GM12873 (cell line): ENCODE measurements at regions not wholly inside any gene's neighbourhood (a gene's known extent, or its start where the extent isn't known, plus 50 kb on each side); places are given as distances from the start of the nearest gene placed in this dataset.

Experiments used
- TF ChIP-seq, protein P1 (sequence below): IDR thresholded peaks from 2 replicates; pipeline ENCODE4 v1.5.1; 2012; ENCODE audit warnings: low read depth, mild to moderate bottlenecking, moderate library complexity, low read length, control low read depth; ENCODE audit not compliant: insufficient read depth; ENCODE audit errors: missing control alignments

DNA sequence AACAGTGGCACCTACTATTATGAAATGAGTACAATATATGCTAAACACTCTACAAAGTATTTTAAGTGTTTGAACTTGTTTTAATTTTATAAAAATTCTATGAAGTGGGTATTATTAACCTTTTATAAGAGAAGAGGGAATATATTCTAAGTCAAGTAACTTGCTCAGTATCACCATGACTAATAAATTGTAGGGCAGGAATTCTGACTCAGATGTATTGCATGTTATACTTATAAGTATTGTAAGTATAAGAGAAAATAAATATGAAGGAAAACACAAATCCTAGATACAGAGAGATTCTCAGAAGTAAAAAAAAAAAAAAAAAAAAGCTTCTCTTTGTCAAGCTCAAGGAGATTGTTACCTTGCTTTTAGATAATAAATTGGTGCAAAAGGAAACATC is 893.2 kb downstream of the SLC16A7 start:
- TF ChIP-seq, protein P1, sequence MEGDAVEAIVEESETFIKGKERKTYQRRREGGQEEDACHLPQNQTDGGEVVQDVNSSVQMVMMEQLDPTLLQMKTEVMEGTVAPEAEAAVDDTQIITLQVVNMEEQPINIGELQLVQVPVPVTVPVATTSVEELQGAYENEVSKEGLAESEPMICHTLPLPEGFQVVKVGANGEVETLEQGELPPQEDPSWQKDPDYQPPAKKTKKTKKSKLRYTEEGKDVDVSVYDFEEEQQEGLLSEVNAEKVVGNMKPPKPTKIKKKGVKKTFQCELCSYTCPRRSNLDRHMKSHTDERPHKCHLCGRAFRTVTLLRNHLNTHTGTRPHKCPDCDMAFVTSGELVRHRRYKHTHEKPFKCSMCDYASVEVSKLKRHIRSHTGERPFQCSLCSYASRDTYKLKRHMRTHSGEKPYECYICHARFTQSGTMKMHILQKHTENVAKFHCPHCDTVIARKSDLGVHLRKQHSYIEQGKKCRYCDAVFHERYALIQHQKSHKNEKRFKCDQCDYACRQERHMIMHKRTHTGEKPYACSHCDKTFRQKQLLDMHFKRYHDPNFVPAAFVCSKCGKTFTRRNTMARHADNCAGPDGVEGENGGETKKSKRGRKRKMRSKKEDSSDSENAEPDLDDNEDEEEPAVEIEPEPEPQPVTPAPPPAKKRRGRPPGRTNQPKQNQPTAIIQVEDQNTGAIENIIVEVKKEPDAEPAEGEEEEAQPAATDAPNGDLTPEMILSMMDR: no peak

DNA sequence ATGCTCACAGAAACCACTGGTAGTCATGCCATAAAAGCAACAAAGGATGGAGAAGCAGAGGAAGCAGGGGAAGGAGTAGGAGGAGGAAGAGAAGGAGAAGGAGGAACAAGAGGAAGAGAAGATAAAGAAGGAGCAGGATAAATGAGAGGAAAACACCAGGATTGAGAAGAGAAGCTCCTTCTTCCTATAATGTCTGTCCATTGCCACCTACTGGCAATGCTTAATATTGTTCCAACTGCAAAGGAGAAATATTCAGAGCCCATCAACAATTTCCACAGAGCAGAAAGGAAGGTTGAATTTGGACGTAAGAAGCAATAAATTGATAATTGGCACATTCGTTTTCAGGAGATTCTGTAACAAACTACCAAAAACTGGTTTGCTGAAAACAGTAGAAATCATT is 898.4 kb downstream of the SLC16A7 start:
- TF ChIP-seq, protein P1: peak; percentile 52

DNA sequence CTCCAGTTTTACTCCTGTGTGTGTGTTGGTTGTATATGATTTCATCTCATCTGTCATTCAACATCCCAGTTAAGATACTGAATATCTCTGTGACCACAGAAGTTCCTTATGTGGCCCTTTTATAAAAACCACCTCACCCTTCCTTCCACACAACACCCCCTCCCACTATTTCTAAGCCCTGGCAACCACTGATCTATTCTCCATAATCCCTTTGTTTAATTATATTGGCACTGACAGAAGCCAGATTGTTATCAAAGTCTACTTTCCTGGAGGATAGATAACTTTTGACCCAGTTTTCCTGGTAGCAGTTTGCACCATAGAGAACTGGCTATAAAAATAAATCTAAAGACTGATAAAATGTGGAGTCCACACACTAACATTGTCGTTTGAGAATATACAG is 902.8 kb downstream of the SLC16A7 start:
- TF ChIP-seq, protein P1: no peak

DNA sequence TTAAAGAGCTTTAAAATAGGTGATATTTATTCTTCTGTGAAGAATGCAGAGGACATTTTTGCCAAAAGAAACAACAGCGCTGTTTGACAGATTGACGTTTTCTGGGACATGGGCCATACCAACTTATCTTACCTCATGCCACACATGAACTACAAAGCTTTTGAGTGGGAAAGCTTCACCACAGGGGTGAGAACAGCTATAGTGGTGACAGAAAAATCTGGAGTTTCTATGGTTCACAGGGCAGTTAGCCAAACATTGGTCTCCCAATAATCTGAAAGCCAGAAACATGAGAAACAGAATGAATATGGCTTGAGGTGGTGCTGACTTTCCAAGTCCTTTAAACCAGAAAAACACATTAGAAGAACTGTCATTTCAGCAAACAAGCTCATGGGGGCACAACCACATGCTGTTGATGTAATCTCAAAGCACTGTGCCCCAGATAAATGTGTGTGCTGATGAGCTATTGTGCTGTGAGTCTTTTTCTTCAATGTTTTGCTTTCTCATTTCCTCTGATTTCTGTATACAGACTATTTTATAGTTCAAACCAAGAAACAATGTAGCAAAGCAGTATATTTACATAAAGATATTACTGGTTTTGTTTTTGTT is 905.4 kb downstream of the SLC16A7 start:
- TF ChIP-seq, protein P1: no peak

DNA sequence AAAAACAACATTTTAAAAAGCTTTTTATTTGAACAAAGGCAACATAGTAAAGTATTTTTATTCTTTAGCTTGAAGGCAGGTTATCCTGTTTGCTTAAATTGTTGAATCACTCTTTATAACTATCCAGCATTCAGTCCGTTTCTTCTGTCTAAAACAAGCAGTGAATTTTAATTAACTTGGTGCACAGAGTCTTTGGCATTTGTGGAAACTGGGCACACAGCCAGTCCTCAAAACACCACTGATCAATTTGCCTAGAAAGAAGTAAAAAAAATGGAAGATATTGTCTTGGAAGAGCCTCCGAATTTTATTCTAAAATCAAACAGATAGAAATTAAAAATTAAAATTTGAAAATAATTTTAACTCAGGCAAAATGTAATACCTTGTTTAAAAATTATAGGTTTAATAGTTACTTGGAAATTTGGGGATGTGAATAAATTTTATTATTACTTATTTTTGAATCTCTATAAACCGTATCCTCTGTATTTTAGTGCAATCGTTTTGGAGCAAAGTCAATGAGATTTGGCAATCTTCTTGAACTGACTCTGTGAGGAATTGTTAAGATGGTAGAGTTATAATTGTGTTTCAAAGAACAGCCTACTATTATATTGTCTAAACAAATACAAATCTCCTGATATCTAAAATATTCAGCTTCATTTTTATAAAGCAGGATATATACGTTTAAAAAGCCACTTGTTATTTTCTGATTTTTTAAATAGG is 927.0 kb downstream of the SLC16A7 start:
- TF ChIP-seq, protein P1: no peak

DNA sequence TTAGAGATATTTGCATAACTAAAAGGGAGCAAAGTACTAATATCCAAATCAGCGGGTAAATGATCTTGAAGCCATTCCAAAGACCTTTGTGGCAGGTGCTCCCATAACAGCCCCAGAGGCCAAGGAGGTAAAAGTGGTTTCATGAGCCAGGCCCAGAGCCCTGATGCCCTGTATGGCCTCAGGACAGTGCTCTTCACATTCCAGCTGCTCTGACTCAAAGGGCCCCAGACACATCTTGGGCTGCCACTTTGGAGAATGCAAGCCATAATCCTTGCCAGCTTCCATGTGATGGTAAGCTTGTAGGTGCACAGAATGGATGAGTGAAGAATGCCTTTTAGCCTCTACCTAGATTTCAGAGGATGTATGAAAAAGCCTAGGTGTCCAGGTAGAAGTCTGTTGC is 933.4 kb downstream of the SLC16A7 start:
- TF ChIP-seq, protein P1: no peak

DNA sequence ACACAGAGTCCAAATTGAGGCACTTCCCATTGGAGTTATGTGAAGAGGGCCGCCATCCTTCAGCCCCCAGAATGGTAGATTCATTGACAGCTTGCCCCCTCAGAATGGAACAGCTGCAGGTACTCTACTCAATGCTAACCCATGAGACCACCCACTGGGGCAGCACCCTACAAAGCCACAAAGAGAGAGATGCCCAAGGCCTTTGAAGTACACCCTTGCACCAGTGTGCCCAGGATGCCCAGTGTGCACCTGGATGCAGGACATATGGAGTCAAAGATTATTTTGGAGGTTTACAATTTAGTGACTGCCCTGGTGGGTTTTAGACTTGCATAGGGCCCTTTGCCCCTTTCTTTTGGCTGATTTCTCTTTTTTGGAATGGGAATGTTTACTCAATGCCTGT is 933.9 kb downstream of the SLC16A7 start:
- TF ChIP-seq, protein P1: no peak
